A673 (cell line): ENCODE measurements at regions not wholly inside any gene's neighbourhood (a gene's known extent, or its start where the extent isn't known, plus 50 kb on each side); places are given as distances from the start of the nearest gene placed in this dataset.

Experiments used
- BruUV-seq: library from RNA; stranded (reverse); fragments of 400-500 nt; replicated peaks from 2 replicates; lab custom pipeline; 2021; lab: Mats Ljungman, UMichigan
- CTCF ChIA-PET: fragments of 300-600 bp; sonication (Branson Sonifier 250); formaldehyde crosslinking; loops from one replicate; lab custom pipeline; 2022; ENCODE audit warnings: antibody characterized with exemption; lab: Charles Lee
- POLR2A ChIA-PET: fragments of 300-600 bp; sonication (Branson Sonifier 250); formaldehyde crosslinking; loops from one replicate; lab custom pipeline; 2022; ENCODE audit warnings: antibody characterized with exemption; ENCODE audit not compliant: low non-redundant PET; lab: Charles Lee
- DNase-seq: peaks from one replicate; pipeline ENCODE4 v3.0.0-alpha.2; 2015; ENCODE audit warnings: low spot score
- H3K27ac ChIP-seq: fragments of 200-600 bp; sonication (generic); 2 replicates; pipeline ENCODE4 v1.5.1; 2016; ENCODE audit warnings: mixed run types, low read depth, mild to moderate bottlenecking, mixed read lengths, antibody characterized with exemption, low read length; ENCODE audit not compliant: poor library complexity, severe bottlenecking
- H3K27me3 ChIP-seq: fragments of 200-600 bp; sonication (generic); replicated peaks from 2 replicates; pipeline ENCODE4 v1.6.1; 2017; ENCODE audit warnings: mixed run types, low read depth, mild to moderate bottlenecking, mixed read lengths, antibody characterized with exemption, low read length; ENCODE audit not compliant: insufficient read depth, poor library complexity
- H3K36me3 ChIP-seq: fragments of 200-600 bp; sonication (generic); 2 replicates; pipeline ENCODE4 v1.6.1; 2016; ENCODE audit warnings: mixed run types, mild to moderate bottlenecking, mixed read lengths, antibody characterized with exemption, low read length; ENCODE audit not compliant: insufficient read depth, poor library complexity, severe bottlenecking
- H3K4me1 ChIP-seq: fragments of 200-600 bp; sonication (generic); 2 replicates; pipeline ENCODE4 v1.6.1; 2017; ENCODE audit warnings: mixed run types, mild to moderate bottlenecking, mixed read lengths, antibody characterized with exemption, low read length; ENCODE audit not compliant: insufficient read depth, poor library complexity, severe bottlenecking
- H3K4me3 ChIP-seq: fragments of 200-600 bp; sonication (generic); 2 replicates; pipeline ENCODE4 v1.5.1; 2016; ENCODE audit warnings: low read depth, mixed run types, mild to moderate bottlenecking, mixed read lengths, low read length; ENCODE audit not compliant: poor library complexity, severe bottlenecking
- H3K9me3 ChIP-seq: fragments of 200-600 bp; sonication (generic); 2 replicates; pipeline ENCODE4 v1.6.1; 2016; ENCODE audit warnings: mixed run types, low read depth, mild to moderate bottlenecking, mixed read lengths, antibody characterized with exemption, low read length; ENCODE audit not compliant: poor library complexity, severe bottlenecking
- EZH2 ChIP-seq: fragments of 200-600 bp; sonication (generic); IDR thresholded peaks from 2 replicates; pipeline ENCODE4 v1.6.1; 2017; ENCODE audit warnings: borderline replicate concordance, low read depth, mild to moderate bottlenecking, mixed read lengths, antibody characterized with exemption, low read length; ENCODE audit not compliant: poor library complexity, severe bottlenecking
- intact Hi-C: fragments of 100-400 bp; cut with micrococcal nuclease; formaldehyde crosslinking; loops from one replicate; pipeline ENCODE4 v1.10.0; 2022; ENCODE audit not compliant: unreplicated experiment
- TF ChIP-seq, protein P1 (sequence below): fragments of 300-800, 200-600 bp; sonication (generic); conservative IDR thresholded peaks from 2 replicates; pipeline ENCODE4 v1.5.1; 2017; ENCODE audit warnings: low read depth, mild to moderate bottlenecking, antibody characterized with exemption, low read length, moderate library complexity, mixed read lengths

DNA sequence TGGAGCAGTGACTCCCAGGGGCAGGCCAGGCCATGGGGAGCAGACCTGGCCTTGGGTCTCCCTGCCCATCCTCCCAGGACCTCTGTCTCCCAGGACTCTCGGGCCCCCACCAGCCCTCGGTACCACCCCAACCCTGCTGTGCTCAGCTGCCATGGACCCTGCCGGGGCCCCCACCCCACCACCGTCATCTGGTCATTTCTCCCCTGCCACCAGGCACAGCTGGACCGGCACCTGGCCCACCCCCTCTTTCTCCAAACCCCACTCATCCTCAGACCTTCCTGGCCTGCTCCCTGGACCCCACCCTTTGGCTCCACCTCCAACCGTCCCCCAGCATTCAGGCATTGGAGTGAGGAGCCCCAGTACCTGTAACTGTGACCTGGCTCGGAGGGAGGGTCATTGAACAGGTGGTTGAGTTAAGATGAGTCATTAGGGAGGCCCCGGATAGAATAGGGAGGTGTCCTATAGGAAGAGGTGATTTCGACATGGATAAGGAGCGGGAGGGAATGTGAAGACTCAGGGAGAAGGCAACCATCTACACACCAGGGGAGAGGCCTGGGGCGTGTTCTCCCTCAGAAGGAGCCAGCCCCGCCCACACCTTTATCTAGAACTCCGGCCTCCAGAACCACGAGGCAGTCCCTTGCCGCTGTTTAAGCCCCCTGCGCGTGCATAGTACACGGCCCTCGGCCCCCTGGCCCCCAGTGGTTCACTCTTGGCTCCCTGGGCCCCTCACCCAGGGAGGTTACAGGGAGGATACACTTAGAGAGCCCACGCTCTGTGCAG lies 1395.9 kb downstream of the BRD1 start:
- CTCF ChIA-PET: no interaction called here
- DNase-seq: no peak

DNA sequence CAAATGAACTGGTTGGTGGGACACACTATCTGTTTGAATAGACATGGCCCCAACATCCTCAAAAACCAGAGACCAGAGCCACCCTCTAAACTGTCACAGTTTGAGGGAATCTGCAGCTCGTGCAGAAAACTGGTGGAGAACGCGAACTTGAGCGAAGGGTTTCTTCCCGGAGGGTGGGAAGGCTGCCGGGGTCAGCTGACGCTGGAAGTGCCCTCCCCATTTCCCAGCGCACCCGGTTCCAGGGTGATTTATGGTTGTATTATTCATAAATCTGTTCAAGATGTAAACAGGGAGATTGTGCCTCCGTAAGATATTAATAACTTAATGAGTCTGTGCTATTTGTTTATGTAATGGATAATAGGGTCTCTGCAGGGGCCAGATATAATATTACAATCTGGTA lies 1396.7 kb downstream of the BRD1 start:
- H3K27me3 ChIP-seq: no peaks in the 10 kb centered on the region
- no peak overlapping the region for H3K4me3 ChIP-seq
- no peak for TF ChIP-seq EZH2
- TF ChIP-seq, protein P1, sequence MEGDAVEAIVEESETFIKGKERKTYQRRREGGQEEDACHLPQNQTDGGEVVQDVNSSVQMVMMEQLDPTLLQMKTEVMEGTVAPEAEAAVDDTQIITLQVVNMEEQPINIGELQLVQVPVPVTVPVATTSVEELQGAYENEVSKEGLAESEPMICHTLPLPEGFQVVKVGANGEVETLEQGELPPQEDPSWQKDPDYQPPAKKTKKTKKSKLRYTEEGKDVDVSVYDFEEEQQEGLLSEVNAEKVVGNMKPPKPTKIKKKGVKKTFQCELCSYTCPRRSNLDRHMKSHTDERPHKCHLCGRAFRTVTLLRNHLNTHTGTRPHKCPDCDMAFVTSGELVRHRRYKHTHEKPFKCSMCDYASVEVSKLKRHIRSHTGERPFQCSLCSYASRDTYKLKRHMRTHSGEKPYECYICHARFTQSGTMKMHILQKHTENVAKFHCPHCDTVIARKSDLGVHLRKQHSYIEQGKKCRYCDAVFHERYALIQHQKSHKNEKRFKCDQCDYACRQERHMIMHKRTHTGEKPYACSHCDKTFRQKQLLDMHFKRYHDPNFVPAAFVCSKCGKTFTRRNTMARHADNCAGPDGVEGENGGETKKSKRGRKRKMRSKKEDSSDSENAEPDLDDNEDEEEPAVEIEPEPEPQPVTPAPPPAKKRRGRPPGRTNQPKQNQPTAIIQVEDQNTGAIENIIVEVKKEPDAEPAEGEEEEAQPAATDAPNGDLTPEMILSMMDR: no peak
- H3K4me1 ChIP-seq: no peaks in the 10 kb centered on the region
- no peaks in the 10 kb centered on the region for H3K36me3 ChIP-seq
- ChIA-PET POLR2A (no interaction called here), CTCF (no interaction called here)
- no peak overlapping the region for H3K27ac ChIP-seq
- H3K9me3 ChIP-seq: no peaks in the 10 kb centered on the region
- intact Hi-C loops: no loop called here
- BruUV-seq: no TSS peak
- no peak for DNase-seq

More for the DNA sequence above, 1395.9 kb downstream of the BRD1 start:
- Histone ChIP-seq H3K9me3 (no peaks in the 10 kb centered on the region), H3K4me3 (no peak overlapping the region), H3K4me1 (no peaks in the 10 kb centered on the region), H3K36me3 (no peaks in the 10 kb centered on the region), H3K27ac (no peak overlapping the region), H3K27me3 (no peaks in the 10 kb centered on the region)
- POLR2A ChIA-PET: no interaction called here
- no peak for TF ChIP-seq EZH2
- TF ChIP-seq, protein P1: no peak
- intact Hi-C loops: no loop called here
- BruUV-seq: no TSS peak

DNA sequence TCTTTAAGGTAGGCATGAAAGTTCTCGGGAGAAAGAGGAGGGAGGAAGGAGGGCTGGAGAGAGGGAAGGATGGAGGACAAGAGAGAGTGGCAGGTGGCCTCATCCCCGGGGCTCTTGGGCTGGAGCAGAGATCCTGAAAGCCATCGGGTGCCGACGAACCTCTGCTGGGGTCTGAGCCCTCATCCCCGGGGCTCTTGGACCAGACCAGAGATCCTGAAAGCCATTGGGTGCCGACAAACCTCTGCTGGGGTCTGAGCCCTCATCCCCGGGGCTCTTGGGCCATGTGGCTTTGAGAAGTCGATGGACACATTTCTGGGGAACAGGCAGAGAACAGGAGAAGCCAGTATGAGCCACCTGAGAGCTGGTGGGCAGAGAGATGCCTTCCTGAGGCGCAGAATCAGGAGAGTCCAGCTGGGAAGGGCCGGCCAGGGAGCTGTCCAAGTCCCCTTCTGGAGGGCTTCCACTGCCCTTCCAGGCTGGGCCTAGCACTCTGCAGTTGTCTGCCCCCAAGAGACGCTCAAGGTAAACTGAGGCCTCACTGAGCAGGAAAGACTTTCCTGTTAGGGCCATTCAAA lies 1398.1 kb downstream of the BRD1 start:
- Histone ChIP-seq H3K9me3 (no peaks in the 10 kb centered on the region), H3K27ac (no peak overlapping the region), H3K4me1 (no peaks in the 10 kb centered on the region), H3K36me3 (no peaks in the 10 kb centered on the region), H3K4me3 (no peak overlapping the region), H3K27me3 (no peaks in the 10 kb centered on the region)
- POLR2A ChIA-PET: no interaction called here
- BruUV-seq: no TSS peak
- CTCF ChIA-PET: no interaction called here
- DNase-seq: no peak
- TF ChIP-seq EZH2: no peak
- TF ChIP-seq, protein P1: no peak
- intact Hi-C loops: no loop called here
